ENCODE measurements at regions not wholly inside any gene's neighbourhood (a gene's known extent, or its start where the extent isn't known, plus 50 kb on each side); places are given as distances from the start of the nearest gene placed in this dataset.

DNA sequence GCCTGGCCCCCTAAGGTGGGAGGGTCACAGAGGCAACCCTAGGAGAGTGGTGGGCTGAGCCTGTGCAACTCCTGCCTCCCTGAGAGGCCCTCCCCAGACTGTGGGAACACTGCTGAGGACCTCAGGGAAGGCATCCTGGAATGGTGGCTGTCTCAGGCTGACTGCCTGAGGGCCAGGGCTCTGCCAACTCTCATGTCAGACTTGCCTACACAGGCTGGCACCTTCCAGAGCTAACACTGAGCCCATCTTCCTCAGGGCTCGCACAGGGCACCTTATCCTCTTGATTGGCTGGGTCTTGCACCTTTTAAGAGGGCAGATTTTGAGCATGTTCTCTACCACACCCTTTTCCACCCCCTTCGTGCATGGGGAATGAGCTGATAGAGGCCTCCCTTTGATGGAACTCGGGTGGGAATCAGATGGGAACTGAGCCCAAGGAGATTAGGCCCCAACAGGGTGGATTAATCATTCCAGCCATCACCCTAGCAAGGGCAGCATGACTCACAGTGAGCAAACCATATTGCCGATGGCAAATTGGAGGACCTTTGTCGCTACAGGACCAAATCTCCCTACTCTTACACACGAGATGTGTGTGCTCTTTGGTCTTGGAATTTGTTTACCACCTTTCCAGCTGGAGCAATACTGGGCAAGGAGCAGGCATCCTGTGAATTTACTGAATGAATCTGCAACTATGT, 702.8 kb downstream of the VRK1 start:
- no peak overlapping the region for H3K4ac ChIP-seq (ENCODE audit: low read depth, low read length)
- no peak overlapping the region for H3K4me3 ChIP-seq (ENCODE audit: insufficient read depth, low read depth, low read length)
- H3K14ac ChIP-seq (replicated peaks; ENCODE audit: low read depth, low read length), result no peak overlapping the region
- no peak overlapping the region for H2AK5ac ChIP-seq (ENCODE audit: low read depth, low read length)
- ATAC-seq (ENCODE audit: low read depth) (no peak), DNase-seq (no peak)
- no peak overlapping the region for H2BK5ac ChIP-seq (ENCODE audit: low read depth, low read length, poor library complexity, severe bottlenecking)
- ChIA-PET CTCF (no interaction called here), POLR2A (ENCODE audit: unreplicated experiment) (no interaction called here)
- no peak overlapping the region for H3K56ac ChIP-seq (ENCODE audit: extremely low read depth, insufficient read depth, low read length)
- H3K4me2 ChIP-seq (ENCODE audit: low read depth, low read length), result no peak overlapping the region
- intact Hi-C loops (cut with micrococcal nuclease), result no loop called here
- H4K5ac ChIP-seq (ENCODE audit: low read depth, low read length), result no peak overlapping the region
- H3K23ac ChIP-seq (ENCODE audit: low read depth, low read length), result no peak overlapping the region
- dilution Hi-C loops (cut with HindIII; ENCODE audit: low sequenced_read_pairs, unreplicated experiment), result no loop called here
- no peak overlapping the region for H3K18ac ChIP-seq (ENCODE audit: low read depth, low read length)
- no peak overlapping the region for H3K27ac ChIP-seq (ENCODE audit: insufficient read depth, low read length)
- H3K9me3 ChIP-seq (ENCODE audit: control insufficient read depth, insufficient read depth, low read length), result peaks cover 25% of the 10 kb centered on the region
- no CpG with 5 or more reads among the region's 6 CpGs for WGBS, 2 experiments (ENCODE audit: extremely low coverage in 2 of 2, insufficient read length in 1 of 2)
- H2BK20ac ChIP-seq (ENCODE audit: low read depth, low read length), result no peak overlapping the region
- in situ Hi-C loops (cut with MboI; ENCODE audit: low sequenced_read_pairs), result no loop called here
- BruUV-seq (replicated peaks), result no TSS peak
- TF ChIP-seq MXI1 (IDR thresholded peaks at IDR 0.05; ENCODE audit: borderline replicate concordance, low read depth, low read length) (no peak), CEBPB (IDR thresholded peaks at IDR 0.05; ENCODE audit: low read depth, low read length) (no peak), MAFK (IDR thresholded peaks at IDR 0.05; ENCODE audit: low read depth, low read length) (no peak), POLR2A (IDR thresholded peaks at IDR 0.05; ENCODE audit: low read depth, low read length) (no peak), BHLHE40 (IDR thresholded peaks at IDR 0.05; ENCODE audit: low read depth, low read length) (no peak), SMC3 (IDR thresholded peaks at IDR 0.05; ENCODE audit: low read depth, low read length) (no peak), RAD21 (IDR thresholded peaks at IDR 0.05; ENCODE audit: low read length) (no peak), MAZ (IDR thresholded peaks at IDR 0.05; ENCODE audit: borderline replicate concordance, low read depth, low read length) (no peak), RCOR1 (IDR thresholded peaks at IDR 0.05; ENCODE audit: insufficient replicate concordance, low read length) (no peak), CHD1 (IDR thresholded peaks at IDR 0.05; ENCODE audit: low read depth, low read length) (no peak)
- TF ChIP-seq, protein P1, sequence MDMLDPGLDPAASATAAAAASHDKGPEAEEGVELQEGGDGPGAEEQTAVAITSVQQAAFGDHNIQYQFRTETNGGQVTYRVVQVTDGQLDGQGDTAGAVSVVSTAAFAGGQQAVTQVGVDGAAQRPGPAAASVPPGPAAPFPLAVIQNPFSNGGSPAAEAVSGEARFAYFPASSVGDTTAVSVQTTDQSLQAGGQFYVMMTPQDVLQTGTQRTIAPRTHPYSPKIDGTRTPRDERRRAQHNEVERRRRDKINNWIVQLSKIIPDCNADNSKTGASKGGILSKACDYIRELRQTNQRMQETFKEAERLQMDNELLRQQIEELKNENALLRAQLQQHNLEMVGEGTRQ (IDR thresholded peaks at IDR 0.05; ENCODE audit: low read depth, low read length), result no peak
- TF ChIP-seq, protein P2, sequence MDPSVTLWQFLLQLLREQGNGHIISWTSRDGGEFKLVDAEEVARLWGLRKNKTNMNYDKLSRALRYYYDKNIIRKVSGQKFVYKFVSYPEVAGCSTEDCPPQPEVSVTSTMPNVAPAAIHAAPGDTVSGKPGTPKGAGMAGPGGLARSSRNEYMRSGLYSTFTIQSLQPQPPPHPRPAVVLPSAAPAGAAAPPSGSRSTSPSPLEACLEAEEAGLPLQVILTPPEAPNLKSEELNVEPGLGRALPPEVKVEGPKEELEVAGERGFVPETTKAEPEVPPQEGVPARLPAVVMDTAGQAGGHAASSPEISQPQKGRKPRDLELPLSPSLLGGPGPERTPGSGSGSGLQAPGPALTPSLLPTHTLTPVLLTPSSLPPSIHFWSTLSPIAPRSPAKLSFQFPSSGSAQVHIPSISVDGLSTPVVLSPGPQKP (IDR thresholded peaks at IDR 0.05; ENCODE audit: borderline replicate concordance, low read depth, low read length), result no peak
- H3K9ac ChIP-seq (ENCODE audit: low read depth, low read length), result no peak overlapping the region
- no peaks in the 10 kb centered on the region for H4K20me1 ChIP-seq (ENCODE audit: insufficient read depth, low read length)
- no peak overlapping the region for H2BK15ac ChIP-seq (ENCODE audit: low read depth, low read length)
- H2AFZ ChIP-seq (replicated peaks; ENCODE audit: low read length, poor library complexity), result no peak overlapping the region
- no peaks in the 10 kb centered on the region for H3K27me3 ChIP-seq (ENCODE audit: control insufficient read depth, insufficient read depth, low read length)
- no peak overlapping the region for H2AK9ac ChIP-seq (replicated peaks; ENCODE audit: low read depth, low read length, poor library complexity)
- no peak overlapping the region for H4K91ac ChIP-seq (ENCODE audit: insufficient read depth, low read depth, low read length)
- no peaks in the 10 kb centered on the region for H3K36me3 ChIP-seq (ENCODE audit: control insufficient read depth, insufficient read depth, low read length)
- H4K8ac ChIP-seq (ENCODE audit: low read depth in 2 of 2, low read length in 2 of 2), result no peak overlapping the region
- H2BK120ac ChIP-seq (ENCODE audit: low read depth, low read length), result no peak overlapping the region
- no peaks in the 10 kb centered on the region for H3K4me1 ChIP-seq (ENCODE audit: control insufficient read depth, insufficient read depth, low read length)
- H3K9me1 ChIP-seq (ENCODE audit: insufficient read depth, low read length), result no peaks in the 10 kb centered on the region
- no peaks in the 10 kb centered on the region for H3K79me1 ChIP-seq (ENCODE audit: low read depth in 1 of 2, low read length in 2 of 2)

Data from IMR-90 (cell line).